ENCODE measurements at regions not wholly inside any gene's neighbourhood (a gene's known extent, or its start where the extent isn't known, plus 50 kb on each side); places are given as distances from the start of the nearest gene placed in this dataset.

- DNase-seq (no peak), ATAC-seq (no peak)
- H3K9me3 ChIP-seq = peaks cover 0 to 4% (median 0%) of the 10 kb centered on the region in 11 donors
- H3K27ac ChIP-seq = no peak overlapping the region
- no peaks in the 10 kb centered on the region for H3K4me1 ChIP-seq
- intact Hi-C loops (cut with DNase I) = no loop called here
- no peaks in the 10 kb centered on the region for H3K36me3 ChIP-seq
- H3K4me3 ChIP-seq = no peak overlapping the region
- 54 to 55% methylated on average over 4 of the region's 4 CpGs for WGBS, 2 donors
- no peak for TF ChIP-seq CTCF (IDR thresholded peaks at IDR 0.05)
- H3K27me3 ChIP-seq = no peaks in the 10 kb centered on the region
Observed at GRCh38 chr2:117351396-117351795, 463.1 kb upstream of the DDX18 start.

DNA sequence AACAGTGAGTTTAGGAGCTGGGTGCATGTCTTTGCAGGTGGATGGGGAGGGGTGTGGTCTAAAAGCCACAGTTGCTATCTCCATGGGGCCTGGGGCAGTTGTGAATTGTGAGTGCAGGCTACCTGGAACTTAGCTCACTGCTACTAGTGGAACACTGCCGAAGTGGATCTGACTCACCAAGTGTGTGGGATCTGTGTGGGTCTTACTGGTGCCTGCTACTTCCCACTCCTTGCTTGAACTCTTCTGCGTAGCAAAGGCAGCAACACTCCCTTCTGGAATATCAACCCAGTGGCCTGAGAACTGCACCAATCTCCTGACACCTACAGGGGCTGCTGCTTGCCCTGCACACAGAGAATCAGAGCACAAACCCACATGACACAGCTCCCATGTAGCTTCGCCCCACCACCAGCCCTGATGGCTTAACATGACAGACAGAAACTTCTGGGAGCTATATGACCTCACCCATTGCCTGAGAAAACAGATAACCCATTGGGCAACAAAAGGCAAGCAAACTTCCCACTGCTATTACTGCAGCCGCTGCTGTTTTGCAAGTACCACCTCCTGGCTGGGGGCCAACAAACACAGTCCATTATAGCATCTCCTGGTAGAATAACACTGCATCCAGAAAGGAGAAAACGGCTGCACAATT lies 455.1 kb upstream of the DDX18 start:
- no peaks in the 10 kb centered on the region for H3K36me3 ChIP-seq
- H3K4me1 ChIP-seq = no peaks in the 10 kb centered on the region
- no peak for TF ChIP-seq CTCF (IDR thresholded peaks at IDR 0.05)
- DNase-seq (no peak), ATAC-seq (no peak)
- H3K4me3 ChIP-seq = no peak overlapping the region
- H3K27me3 ChIP-seq = no peaks in the 10 kb centered on the region
- 62 to 63% methylated on average over 5 of the region's 5 CpGs for WGBS, 2 donors
- intact Hi-C loops (cut with DNase I) = no loop called here
- no peak overlapping the region for H3K27ac ChIP-seq
- peaks cover 0 to 12% (median 0%) of the 10 kb centered on the region in 11 donors for H3K9me3 ChIP-seq

GRCh38 chr2:117360586-117360985 lies 453.9 kb upstream of the DDX18 start:
- intact Hi-C loops (cut with DNase I) = no loop called here
- ATAC-seq = no peak
- no peaks in the 10 kb centered on the region for H3K27me3 ChIP-seq
- no peak for TF ChIP-seq CTCF (IDR thresholded peaks at IDR 0.05)
- H3K4me3 ChIP-seq = no peak overlapping the region
- H3K9me3 ChIP-seq = peaks cover 0 to 12% (median 0%) of the 10 kb centered on the region in 11 donors
- no peaks in the 10 kb centered on the region for H3K36me3 ChIP-seq
- no peaks in the 10 kb centered on the region for H3K4me1 ChIP-seq
- 84 to 91% methylated on average over 2 of the region's 2 CpGs for WGBS, 2 donors
- no peak for DNase-seq
- no peak overlapping the region for H3K27ac ChIP-seq

DNA sequence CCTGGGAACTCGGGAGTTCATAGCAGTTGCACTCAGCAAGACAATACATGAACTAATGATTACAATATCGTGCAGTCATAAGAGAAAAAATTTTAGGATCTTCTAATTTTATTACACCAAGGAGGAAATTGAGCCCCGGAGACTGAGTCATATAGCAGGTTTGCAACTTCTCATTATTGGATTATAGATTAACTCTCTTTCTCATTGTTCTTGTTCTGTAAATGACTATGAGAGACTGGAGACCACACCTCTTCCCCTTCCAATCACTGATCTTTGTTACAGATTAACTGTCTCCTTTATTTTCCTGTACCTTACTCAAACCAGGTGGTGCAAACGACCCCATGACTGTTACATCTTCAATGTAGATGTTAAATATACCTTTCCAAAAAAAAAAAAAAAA lies 435.8 kb upstream of the DDX18 start:
- ATAC-seq = no peak
- H3K36me3 ChIP-seq = no peaks in the 10 kb centered on the region
- no peak for TF ChIP-seq CTCF (IDR thresholded peaks at IDR 0.05)
- H3K27me3 ChIP-seq = no peaks in the 10 kb centered on the region
- peaks cover 0 to under 1% (median 0%) of the 10 kb centered on the region in 11 donors for H3K9me3 ChIP-seq
- WGBS, 2 donors = 51 to 56% methylated on average over 4 of the region's 4 CpGs
- no peak for DNase-seq
- H3K27ac ChIP-seq = no peak overlapping the region
- no peaks in the 10 kb centered on the region for H3K4me1 ChIP-seq
- H3K4me3 ChIP-seq = no peak overlapping the region
- intact Hi-C loops (cut with DNase I) = no loop called here

All from heart right ventricle (tissue), 16 donors.